Lung (tissue), 11 donors: ENCODE measurements at regions not wholly inside any gene's neighbourhood (a gene's known extent, or its start where the extent isn't known, plus 50 kb on each side); places are given as distances from the start of the nearest gene placed in this dataset.

Experiments used
- ATAC-seq: fragments of 200-7000 bp; cut with Tn5 transposase; one replicate; pipeline ENCODE4 v1.9.1; 2020; ENCODE audit warnings: moderate number of reproducible peaks; ENCODE audit not compliant: insufficient read depth, low FRiP score
- DNase-seq, 3 donors: peaks; one replicate each; pipeline ENCODE4 v3.0.0-alpha.2; 2013 to 2017
- H3K27ac ChIP-seq, 2 donors: one replicate each; pipeline ENCODE4 v1.5.1; 2013; ENCODE audit warnings: mild to moderate bottlenecking in 2 of 2, moderate library complexity in 2 of 2, control low read depth in 1 of 2, inconsistent platforms in 1 of 2, low read depth in 1 of 2, low read length in 1 of 2
- H3K27me3 ChIP-seq, 3 donors: one replicate each; pipeline ENCODE4 v1.5.1; 2013; ENCODE audit warnings: low read length in 2 of 3; ENCODE audit not compliant: control insufficient read depth in 3 of 3, insufficient read depth in 3 of 3
- H3K36me3 ChIP-seq, 4 donors: one replicate each; pipeline ENCODE4 v1.5.1; 2013; ENCODE audit warnings: low read length in 4 of 4, mild to moderate bottlenecking in 1 of 4, moderate library complexity in 1 of 4; ENCODE audit not compliant: control insufficient read depth in 4 of 4, insufficient read depth in 4 of 4
- H3K4me1 ChIP-seq, 5 donors: one replicate each; pipeline ENCODE4 v1.5.1; 2013; ENCODE audit warnings: low read length in 5 of 5, mild to moderate bottlenecking in 2 of 5, moderate library complexity in 1 of 5; ENCODE audit not compliant: control insufficient read depth in 5 of 5, insufficient read depth in 5 of 5
- H3K4me3 ChIP-seq: one replicate; pipeline ENCODE4 v1.5.1; 2013; ENCODE audit warnings: mild to moderate bottlenecking, control low read depth, moderate library complexity
- H3K9ac ChIP-seq, 2 donors: one replicate each; pipeline ENCODE4 v1.5.1; 2013; ENCODE audit warnings: low read length in 2 of 2, control low read depth in 1 of 2; ENCODE audit not compliant: insufficient read depth in 1 of 2
- H3K9me3 ChIP-seq, 4 donors: one replicate each; pipeline ENCODE4 v1.5.1; 2013; ENCODE audit warnings: low read length in 3 of 4, mild to moderate bottlenecking in 1 of 4, moderate library complexity in 1 of 4; ENCODE audit not compliant: control insufficient read depth in 4 of 4, insufficient read depth in 3 of 4
- CTCF ChIP-seq: IDR thresholded peaks from 2 replicates; pipeline ENCODE4 v1.5.1; 2012; ENCODE audit warnings: mild to moderate bottlenecking; ENCODE audit errors: control extremely low read depth, extremely low read depth
- WGBS, 2 donors: extraction: QIAGEN DNeasy Blood & Tissue Kit; methylation state at CpG; one replicate each; pipeline ENCODE4 v1.1.7; 2013; 5-methylcytosine and 5-hydroxymethylcytosine counted together
- donor health status: control.
- donor health status: control.
- donor health status: Bipolar disorder and iron deficiency.
- donor health status: healthy.
- donor health status: DM: yes; HTN: yes; CAD: no.

GRCh38 chr3:144626835-144627234 is 655.2 kb downstream of the DIPK2A start:
- no peak overlapping the region for H3K4me3 ChIP-seq
- H3K9me3 ChIP-seq: no peaks in the 10 kb centered on the region
- no peaks in the 10 kb centered on the region for H3K4me1 ChIP-seq
- no peaks in the 10 kb centered on the region for H3K27me3 ChIP-seq
- no peak overlapping the region for H3K27ac ChIP-seq
- no peak overlapping the region for H3K9ac ChIP-seq
- no peaks in the 10 kb centered on the region for H3K36me3 ChIP-seq
- no peak for TF ChIP-seq CTCF
- ATAC-seq: no peak
- no peak for DNase-seq

- DNase-seq (no peak), ATAC-seq (no peak)
- no peak overlapping the region for H3K4me3 ChIP-seq
- H3K27me3 ChIP-seq: no peaks in the 10 kb centered on the region
- 77 to 85% methylated on average over 4 of the region's 4 CpGs for whole genome bisulfite sequencing, 2 donors
- no peaks in the 10 kb centered on the region for H3K36me3 ChIP-seq
- no peaks in the 10 kb centered on the region for H3K4me1 ChIP-seq
- H3K27ac ChIP-seq: no peak overlapping the region
- TF ChIP-seq CTCF: no peak
- H3K9me3 ChIP-seq: peaks cover 0 to 3% (median 1%) of the 10 kb centered on the region in 4 donors
- no peak overlapping the region for H3K9ac ChIP-seq
Observed at GRCh38 chr3:144629381-144629780, 657.8 kb downstream of the DIPK2A start.

GRCh38 chr3:144636833-144637232 is 665.2 kb downstream of the DIPK2A start:
- Histone ChIP-seq H3K9ac (no peak overlapping the region), H3K27me3 (no peaks in the 10 kb centered on the region), H3K27ac (no peak overlapping the region), H3K9me3 (peaks cover 0 to 3% (median 1%) of the 10 kb centered on the region in 4 donors), H3K36me3 (no peaks in the 10 kb centered on the region), H3K4me1 (peaks cover 0 to 2% (median 0%) of the 10 kb centered on the region in 5 donors), H3K4me3 (no peak overlapping the region)
- ATAC-seq (no peak), DNase-seq (no peak)
- no peak for TF ChIP-seq CTCF
- WGBS, 2 donors: 79 to 83% methylated on average over 2 of the region's 2 CpGs

GRCh38 chr3:144638009-144638408 is 666.4 kb downstream of the DIPK2A start:
- Histone ChIP-seq H3K9me3 (no peaks in the 10 kb centered on the region), H3K4me1 (peaks cover 0 to 2% (median 0%) of the 10 kb centered on the region in 5 donors), H3K36me3 (no peaks in the 10 kb centered on the region), H3K4me3 (no peak overlapping the region), H3K27ac (no peak overlapping the region), H3K27me3 (no peaks in the 10 kb centered on the region), H3K9ac (no peak overlapping the region)
- no peak for ATAC-seq
- TF ChIP-seq CTCF: no peak
- no peak for DNase-seq
